GM19238 (cell line): ENCODE measurements at regions not wholly inside any gene's neighbourhood (a gene's known extent, or its start where the extent isn't known, plus 50 kb on each side); places are given as distances from the start of the nearest gene placed in this dataset.

ENCODE experiments used
- DNase-seq: peaks from one replicate; pipeline ENCODE4 v3.0.0; 2011; ENCODE audit warnings: low spot score; ENCODE audit not compliant: insufficient read length

DNA sequence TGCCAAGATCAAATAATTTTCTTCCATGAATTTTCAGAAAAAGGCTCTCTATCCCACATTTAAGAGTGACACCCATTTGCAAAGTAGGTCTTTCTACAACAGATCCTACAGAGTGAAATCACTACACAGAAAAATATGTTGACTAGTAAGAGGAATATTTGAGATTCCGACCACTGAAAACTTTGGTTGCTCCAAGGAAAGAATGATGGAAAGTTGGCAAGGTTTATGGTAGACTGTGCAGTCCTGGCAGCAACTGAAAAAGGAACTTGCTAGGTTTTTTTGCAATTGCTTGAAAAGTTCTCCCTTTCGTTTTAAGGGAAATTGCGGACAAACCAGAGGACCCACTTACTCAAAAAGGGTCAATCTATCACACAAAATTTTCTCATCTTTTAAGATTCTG lies 83.1 kb upstream of the TSPAN8 start:
- DNase-seq, result no peak

DNA sequence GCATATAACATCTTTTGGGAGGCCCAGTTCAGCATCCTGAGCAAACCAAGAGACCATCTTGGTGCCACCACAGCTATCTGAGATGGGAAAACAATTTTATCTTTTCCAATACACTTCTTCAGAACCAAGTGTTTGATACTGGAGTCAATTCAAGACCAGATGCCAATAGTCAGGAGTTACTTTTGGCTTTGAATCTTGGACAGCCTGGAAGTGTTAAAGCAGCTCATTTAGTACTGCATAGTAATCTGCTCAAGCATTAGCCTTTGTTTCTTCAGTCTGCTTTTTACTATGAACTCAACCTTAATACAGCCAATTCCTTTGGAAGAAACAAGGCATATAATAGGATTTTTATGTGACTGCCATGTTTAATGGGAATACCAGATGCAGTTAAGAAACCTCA lies 81.9 kb upstream of the TSPAN8 start:
- DNase-seq, result no peak

DNA sequence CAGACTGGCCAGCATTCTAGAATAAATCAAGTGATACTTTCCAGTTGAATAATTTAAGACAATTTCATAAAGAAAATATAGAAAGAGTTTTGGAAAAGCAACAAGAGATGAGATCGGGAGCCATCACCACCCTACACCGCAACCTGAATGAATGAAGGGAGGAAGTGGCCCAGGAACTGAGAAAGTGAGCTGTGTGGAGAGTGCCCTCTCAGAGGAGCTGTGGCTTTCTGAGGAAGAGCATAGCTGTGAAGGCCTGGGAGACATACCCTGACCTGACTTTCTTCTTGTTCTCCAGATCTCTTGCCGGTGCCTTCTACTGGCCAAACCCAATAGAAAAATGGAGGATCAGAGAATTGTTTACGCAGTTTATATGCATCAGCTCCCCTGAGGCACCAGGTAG lies 79.3 kb upstream of the TSPAN8 start:
- DNase-seq, result no peak

DNA sequence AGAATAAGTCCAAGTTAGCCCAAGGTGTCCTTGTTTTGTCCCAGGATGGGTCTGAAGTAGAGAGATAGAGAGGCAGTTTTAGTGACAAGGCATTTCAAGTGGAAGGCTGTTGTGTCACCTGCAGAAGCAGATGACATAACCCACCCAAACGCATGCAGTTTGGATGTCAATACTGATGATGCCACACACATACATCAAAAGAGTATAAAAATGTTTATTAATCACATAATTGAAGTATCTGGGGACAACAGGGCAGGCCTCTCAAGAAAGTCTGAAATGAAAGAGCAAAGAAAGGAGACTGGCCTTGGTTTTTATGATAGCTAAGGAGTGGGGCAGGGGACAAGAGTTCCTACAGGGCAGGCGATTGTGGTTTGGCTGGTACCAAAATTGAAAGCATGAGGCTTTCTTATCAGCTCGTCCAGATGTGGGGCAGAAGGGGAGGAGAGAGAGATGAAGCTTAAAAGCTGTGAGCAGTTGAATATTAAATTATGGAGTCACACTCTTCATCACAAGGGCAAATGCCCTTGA lies 78.4 kb upstream of the TSPAN8 start:
- no peak for DNase-seq

- no peak for DNase-seq
These were observed 75.3 kb upstream of the TSPAN8 start for GRCh38 chr12:71233083-71233482.

GRCh38 chr12:71230542-71230941 lies 72.7 kb upstream of the TSPAN8 start:
- no peak for DNase-seq

GRCh38 chr12:71223139-71223538 lies 65.3 kb upstream of the TSPAN8 start:
- DNase-seq, result no peak

- DNase-seq, result no peak
These were observed 64.6 kb upstream of the TSPAN8 start for GRCh38 chr12:71222436-71222835.

DNA sequence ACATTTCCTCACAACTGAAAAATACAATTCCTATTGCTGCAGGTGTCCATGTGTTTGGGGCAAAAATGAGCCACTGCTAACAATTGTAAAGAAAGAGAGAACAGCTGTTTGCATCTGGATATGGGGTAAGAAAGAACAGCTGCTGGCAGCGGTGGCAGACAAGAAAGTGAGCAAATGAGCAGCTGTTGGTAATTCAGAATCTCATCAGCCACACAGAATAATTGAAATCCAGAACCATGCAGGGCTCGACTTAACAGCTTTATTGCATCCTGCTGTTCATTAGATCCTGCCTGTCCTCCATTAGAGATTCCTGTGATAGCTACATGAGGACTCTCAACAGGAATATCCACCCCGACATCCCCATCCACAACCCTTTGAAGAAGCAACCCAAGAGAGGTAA lies 62.5 kb upstream of the TSPAN8 start:
- no peak for DNase-seq

GRCh38 chr12:71219224-71219623 lies 61.4 kb upstream of the TSPAN8 start:
- no peak for DNase-seq

- DNase-seq, result no peak
These were observed 60.8 kb upstream of the TSPAN8 start for GRCh38 chr12:71218616-71219015.

DNA sequence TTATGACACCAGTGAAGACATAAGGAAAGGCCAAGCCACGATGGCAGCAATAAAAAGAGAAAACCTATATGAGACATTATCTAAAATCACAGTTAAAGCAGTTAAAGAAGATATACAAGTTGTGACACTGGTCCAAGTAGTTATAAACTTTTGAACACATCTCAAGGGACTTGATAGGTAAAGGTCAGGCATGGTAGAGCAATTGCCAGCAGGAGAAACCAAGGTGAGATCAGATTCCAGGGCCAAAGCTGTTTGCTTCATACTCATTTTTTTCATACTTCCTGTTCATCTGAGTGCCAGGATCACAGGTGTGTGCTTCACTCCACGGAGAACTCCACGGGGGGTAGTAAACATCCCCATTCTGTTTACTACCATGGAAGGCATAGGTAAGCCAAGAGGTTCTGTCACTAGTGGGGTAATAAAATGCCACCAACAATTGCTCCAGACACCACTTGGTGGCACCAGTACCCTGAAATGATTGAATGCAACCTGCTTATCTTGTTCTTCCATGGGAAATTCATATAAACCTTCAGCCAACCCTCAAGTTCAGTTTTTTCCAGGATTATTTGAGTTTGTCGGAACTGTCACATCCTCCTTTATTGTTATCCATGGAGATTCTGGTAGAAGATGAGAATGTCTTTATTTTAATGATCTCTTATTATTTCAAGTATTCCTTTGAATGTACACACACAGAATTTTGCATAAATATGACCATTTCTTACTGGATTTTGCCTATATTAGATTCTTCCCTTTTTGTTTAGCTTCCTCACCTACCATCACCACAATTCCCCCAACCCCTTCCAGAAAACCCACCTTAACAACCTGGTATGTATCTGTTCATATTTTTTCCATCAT lies 59.2 kb upstream of the TSPAN8 start:
- peak; percentile 1 for DNase-seq

DNA sequence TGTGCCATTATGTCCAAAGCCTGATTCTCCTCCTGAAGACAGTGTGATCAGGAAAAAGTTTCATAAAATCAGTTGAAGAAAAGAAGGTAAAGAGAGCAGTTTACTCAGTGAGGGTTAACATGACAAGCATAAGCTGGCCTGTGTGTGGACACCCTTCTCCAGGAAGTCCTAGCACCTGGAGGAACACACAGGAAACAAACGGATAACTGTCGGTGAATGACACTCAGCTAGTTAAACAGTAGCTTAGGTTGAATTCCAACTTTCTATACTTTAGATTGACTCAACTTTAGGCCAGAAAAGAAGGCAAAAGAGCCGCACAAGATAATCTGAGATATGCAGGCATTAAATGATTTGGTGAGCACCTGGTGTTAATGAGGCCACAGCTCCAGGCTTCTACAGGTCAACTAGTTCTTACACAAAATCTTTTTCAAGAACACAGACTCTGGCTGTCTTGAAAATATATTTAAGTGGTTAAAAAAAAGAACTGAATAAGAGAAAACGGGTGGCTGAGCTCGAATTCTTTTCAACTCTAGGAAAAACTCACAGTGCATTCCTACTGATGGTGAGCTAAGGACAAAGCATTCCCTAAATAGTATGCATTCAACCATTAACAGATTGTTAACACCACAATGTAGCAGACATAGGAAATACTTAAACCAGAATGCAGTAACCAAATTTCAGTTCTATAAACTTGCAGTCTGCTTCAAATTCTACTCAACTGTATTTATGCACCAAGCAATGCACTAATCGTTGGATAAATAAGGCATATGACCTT lies 56.9 kb upstream of the TSPAN8 start:
- no peak for DNase-seq

GRCh38 chr12:71208053-71208685 lies 50.4 kb upstream of the TSPAN8 start:
- no peak for DNase-seq
